BE2C (cell line): ENCODE measurements at regions not wholly inside any gene's neighbourhood (a gene's known extent, or its start where the extent isn't known, plus 50 kb on each side); places are given as distances from the start of the nearest gene placed in this dataset.
A peak's percentile ranks its signal among the peaks of the same experiment; 100 is the strongest.

ENCODE experiments used
- DNase-seq: peaks from one replicate; pipeline ENCODE4 v3.0.0-alpha.2; 2020
- H3K27me3 ChIP-seq: fragments of 250-450 bp; sonication (Bioruptor Pico); 2 replicates; pipeline ENCODE4 v1.5.1; 2020; ENCODE audit warnings: mild to moderate bottlenecking
- H3K36me3 ChIP-seq: fragments of 250-450 bp; sonication (Bioruptor Pico); 2 replicates; pipeline ENCODE4 v1.5.1; 2020; ENCODE audit warnings: mild to moderate bottlenecking
- H3K4me1 ChIP-seq: fragments of 250-450 bp; sonication (Bioruptor Pico); 2 replicates; pipeline ENCODE4 v1.5.1; 2020
- H3K4me3 ChIP-seq: 2 replicates; pipeline ENCODE4 v1.5.1; 2011; ENCODE audit warnings: low read depth, low read length
- H3K9me3 ChIP-seq: fragments of 250-450 bp; sonication (Bioruptor Pico); 2 replicates; pipeline ENCODE4 v1.5.1; 2020
- TF ChIP-seq, protein P1 (sequence below): IDR thresholded peaks from 2 replicates; pipeline ENCODE4 v1.5.1; 2012; ENCODE audit warnings: mild to moderate bottlenecking, low read depth, low read length

DNA sequence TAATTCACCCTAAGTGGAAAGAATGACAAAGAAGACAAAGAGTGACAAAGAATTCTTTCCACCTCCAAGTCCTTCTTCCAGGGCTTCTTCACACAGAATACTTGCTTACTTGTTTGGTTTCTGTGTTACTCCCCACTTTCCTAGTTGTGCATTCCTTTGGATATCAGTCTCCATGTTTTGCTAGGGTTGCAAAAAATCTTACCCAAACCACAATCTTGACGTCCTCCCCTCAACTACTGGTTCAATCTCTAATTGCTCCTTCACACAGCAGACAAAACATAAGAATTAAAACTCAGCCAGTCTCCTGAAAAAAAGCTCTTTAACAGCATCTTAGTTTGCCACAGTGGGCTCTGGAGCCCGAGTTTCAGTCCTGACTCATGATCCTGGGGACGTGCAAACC lies 297.6 kb upstream of the CHRNA7 start:
- DNase-seq, result no peak
- TF ChIP-seq, protein P1, sequence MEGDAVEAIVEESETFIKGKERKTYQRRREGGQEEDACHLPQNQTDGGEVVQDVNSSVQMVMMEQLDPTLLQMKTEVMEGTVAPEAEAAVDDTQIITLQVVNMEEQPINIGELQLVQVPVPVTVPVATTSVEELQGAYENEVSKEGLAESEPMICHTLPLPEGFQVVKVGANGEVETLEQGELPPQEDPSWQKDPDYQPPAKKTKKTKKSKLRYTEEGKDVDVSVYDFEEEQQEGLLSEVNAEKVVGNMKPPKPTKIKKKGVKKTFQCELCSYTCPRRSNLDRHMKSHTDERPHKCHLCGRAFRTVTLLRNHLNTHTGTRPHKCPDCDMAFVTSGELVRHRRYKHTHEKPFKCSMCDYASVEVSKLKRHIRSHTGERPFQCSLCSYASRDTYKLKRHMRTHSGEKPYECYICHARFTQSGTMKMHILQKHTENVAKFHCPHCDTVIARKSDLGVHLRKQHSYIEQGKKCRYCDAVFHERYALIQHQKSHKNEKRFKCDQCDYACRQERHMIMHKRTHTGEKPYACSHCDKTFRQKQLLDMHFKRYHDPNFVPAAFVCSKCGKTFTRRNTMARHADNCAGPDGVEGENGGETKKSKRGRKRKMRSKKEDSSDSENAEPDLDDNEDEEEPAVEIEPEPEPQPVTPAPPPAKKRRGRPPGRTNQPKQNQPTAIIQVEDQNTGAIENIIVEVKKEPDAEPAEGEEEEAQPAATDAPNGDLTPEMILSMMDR, result no peak
- Histone ChIP-seq H3K4me1 (no peaks in the 10 kb centered on the region), H3K9me3 (no peaks in the 10 kb centered on the region), H3K4me3 (no peak overlapping the region), H3K36me3 (no peaks in the 10 kb centered on the region), H3K27me3 (peaks cover 12% of the 10 kb centered on the region)

DNA sequence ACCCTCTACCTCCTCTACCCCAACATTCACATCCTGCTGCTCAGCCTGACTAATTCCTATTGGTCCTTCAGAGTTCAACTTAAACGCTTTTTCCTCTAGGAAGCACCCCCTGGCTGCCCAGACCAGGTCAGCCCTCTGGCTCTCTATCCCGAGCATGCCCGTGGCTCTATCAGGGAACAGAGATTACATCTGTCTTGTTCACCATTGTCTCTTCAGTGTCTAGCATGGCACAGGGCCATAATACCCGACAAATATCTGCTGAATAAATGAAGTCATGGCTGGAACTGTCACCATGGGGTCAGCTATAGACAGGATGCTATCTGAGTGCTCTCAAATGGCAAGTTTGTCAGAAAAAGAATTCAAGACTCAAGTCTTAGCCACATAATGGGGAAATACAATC lies 296.9 kb upstream of the CHRNA7 start:
- Histone ChIP-seq H3K4me1 (no peaks in the 10 kb centered on the region), H3K4me3 (no peak overlapping the region), H3K9me3 (no peaks in the 10 kb centered on the region), H3K36me3 (no peaks in the 10 kb centered on the region), H3K27me3 (peaks cover 11% of the 10 kb centered on the region)
- TF ChIP-seq, protein P1, result no peak
- no peak for DNase-seq

DNA sequence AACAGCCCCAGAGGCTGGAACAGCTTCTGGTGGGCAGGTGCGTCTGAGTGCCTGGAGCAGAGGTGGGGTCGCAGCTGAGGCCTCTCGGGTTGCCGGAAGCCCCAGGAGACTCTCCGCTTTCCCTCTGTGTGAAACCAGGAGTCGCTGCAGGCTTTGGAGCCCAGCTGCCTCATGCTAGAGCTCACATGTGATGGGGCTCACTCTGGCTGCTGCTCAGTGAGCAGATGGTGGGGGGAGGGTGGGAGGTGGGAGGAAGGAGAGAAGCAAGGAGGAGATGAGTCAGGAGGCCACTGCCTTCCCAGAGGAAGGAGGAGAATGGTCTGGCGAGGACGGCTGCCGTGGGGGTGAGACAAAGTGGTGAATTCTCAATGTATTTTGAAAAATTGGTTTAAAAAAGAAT lies 290.1 kb upstream of the CHRNA7 start:
- peak; percentile 33 for DNase-seq
- Histone ChIP-seq H3K36me3 (no peaks in the 10 kb centered on the region), H3K9me3 (no peaks in the 10 kb centered on the region), H3K4me1 (no peaks in the 10 kb centered on the region), H3K4me3 (no peak overlapping the region), H3K27me3 (peaks cover 4% of the 10 kb centered on the region)
- TF ChIP-seq, protein P1, result no peak

DNA sequence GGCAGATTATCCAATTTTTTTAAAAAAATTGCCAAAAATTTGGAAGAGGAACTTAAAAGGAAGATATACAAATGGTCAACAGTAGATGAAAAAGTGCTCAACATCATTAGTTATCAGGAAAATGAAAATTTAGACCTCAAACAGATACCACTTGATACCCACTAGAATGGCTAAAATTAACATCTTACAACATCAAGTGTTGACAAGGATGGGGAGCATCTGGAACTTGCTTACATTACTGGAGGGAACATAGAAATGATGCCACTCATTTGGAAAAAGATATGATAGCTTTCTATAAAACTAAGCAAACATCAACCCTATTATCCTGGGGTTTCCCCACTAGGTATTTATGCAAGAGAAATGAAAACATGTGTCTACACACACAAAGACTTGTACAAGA lies 284.5 kb upstream of the CHRNA7 start:
- Histone ChIP-seq H3K36me3 (no peaks in the 10 kb centered on the region), H3K27me3 (peaks cover 5% of the 10 kb centered on the region), H3K4me1 (no peaks in the 10 kb centered on the region), H3K4me3 (no peak overlapping the region), H3K9me3 (no peaks in the 10 kb centered on the region)
- DNase-seq, result no peak
- TF ChIP-seq, protein P1, result no peak

DNA sequence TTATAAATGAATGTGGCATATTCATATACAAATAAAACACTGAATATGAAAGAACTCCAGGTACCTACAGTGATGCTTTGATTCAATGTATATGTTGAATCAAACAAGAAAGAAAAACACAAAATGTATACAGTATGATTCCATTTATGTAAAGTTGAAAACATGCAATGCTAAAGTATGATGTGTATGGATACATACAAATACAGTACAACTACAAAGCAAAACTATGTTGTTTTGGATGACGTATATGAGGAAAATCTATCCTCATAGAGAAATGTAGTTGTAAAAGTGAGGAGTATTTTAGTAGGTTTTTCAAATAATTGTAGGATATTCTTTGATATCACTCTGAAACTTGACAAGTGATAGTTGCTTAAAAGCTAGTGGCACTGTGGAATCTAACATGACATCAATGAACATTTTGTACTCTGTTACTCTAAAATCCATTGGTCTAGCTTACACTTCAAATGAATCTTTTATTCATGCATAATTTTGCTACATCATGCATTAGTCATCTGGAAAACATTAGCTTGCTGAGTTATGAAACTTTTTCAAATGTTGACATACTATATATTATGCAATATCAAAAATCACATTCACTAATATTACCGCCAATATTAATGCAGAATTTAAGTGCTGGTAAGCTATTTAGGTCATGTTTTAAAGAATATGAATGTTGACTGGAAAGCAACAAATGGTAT lies 278.1 kb upstream of the CHRNA7 start:
- Histone ChIP-seq H3K27me3 (peaks cover 7% of the 10 kb centered on the region), H3K4me3 (no peak overlapping the region), H3K4me1 (no peaks in the 10 kb centered on the region), H3K36me3 (no peaks in the 10 kb centered on the region), H3K9me3 (no peaks in the 10 kb centered on the region)
- DNase-seq, result no peak
- TF ChIP-seq, protein P1, result no peak

DNA sequence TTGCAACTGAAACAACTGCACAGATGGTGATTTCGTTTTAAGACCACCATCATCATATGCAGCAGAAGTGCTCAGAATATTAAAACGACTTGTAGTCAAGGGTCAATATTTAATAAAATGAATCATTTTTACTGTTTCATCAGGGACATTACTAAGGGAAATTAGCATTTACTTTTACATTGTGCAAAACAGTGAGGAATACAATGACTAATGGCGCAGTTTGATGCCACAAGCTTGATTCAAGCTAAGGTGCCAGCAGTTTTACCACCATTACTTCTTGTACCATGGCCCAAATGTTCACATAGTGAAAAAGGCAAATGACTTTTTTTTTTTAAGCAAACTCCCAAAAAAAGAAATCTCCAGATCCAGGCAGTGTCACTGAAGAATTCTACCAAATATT lies 277.4 kb upstream of the CHRNA7 start:
- no peaks in the 10 kb centered on the region for H3K36me3 ChIP-seq
- TF ChIP-seq, protein P1, result no peak

More for the DNA sequence above, 277.4 kb upstream of the CHRNA7 start:
- DNase-seq, result no peak
- no peaks in the 10 kb centered on the region for H3K9me3 ChIP-seq
- H3K4me1 ChIP-seq, result no peaks in the 10 kb centered on the region
- H3K4me3 ChIP-seq, result no peak overlapping the region
- peaks cover 7% of the 10 kb centered on the region for H3K27me3 ChIP-seq
